Adrenal gland (tissue), 9 donors: ENCODE measurements at regions not wholly inside any gene's neighbourhood (a gene's known extent, or its start where the extent isn't known, plus 50 kb on each side); places are given as distances from the start of the nearest gene placed in this dataset.

Source experiments
- DNase-seq, 7 donors: peaks; one replicate each; pipeline ENCODE4 v3.0.0-alpha.2; 2019 to 2020
- H3K27ac ChIP-seq, 5 donors: fragments of 200-600 bp; sonication (generic) in 4 of 5; 1 replicate in 3 of 5; 2 replicates in 2 of 5; pipeline versions ENCODE4 v1.5.1 to v1.8.0; 2016 to 2020; ENCODE audit warnings: mild to moderate bottlenecking in 1 of 5
- H3K27me3 ChIP-seq: fragments of 200-600 bp; 2 replicates; pipeline ENCODE4 v1.8.0; 2021
- H3K36me3 ChIP-seq, 2 donors: fragments of 200-600 bp; replicated peaks in 1 of 2; 1 replicate in 1 of 2; 2 replicates in 1 of 2; pipeline versions ENCODE4 v1.5.1 to v1.8.0; 2018 to 2022
- H3K4me1 ChIP-seq, 2 donors: fragments of 200-600 bp; replicated peaks in 1 of 2; 1 replicate in 1 of 2; 2 replicates in 1 of 2; pipeline versions ENCODE4 v1.5.1 to v1.8.0; 2018 to 2021
- H3K4me3 ChIP-seq, 4 donors: fragments of 200-600 bp; sonication (generic) in 3 of 4; one replicate each; pipeline ENCODE4 v1.5.1; 2016 to 2018
- H3K9me3 ChIP-seq, 3 donors: fragments of 200-600 bp; sonication (generic) in 1 of 3; replicated peaks in 1 of 3; 1 replicate in 2 of 3; 2 replicates in 1 of 3; pipeline versions ENCODE4 v1.5.1 to v1.8.0; 2016 to 2021
- POLR2A ChIP-seq, 2 donors: fragments of 450-650 bp; IDR thresholded peaks; one replicate each; pipeline ENCODE4 v1.6.1; 2017; ENCODE audit warnings: antibody characterized with exemption in 2 of 2, mild to moderate bottlenecking in 2 of 2, moderate library complexity in 1 of 2
- WGBS, 4 donors: extraction: QIAGEN DNeasy Blood & Tissue Kit in 2 of 4; methylation state at CpG; one replicate each; pipeline versions ENCODE4 v1.1.5 to v1.1.7; 2013 to 2017; 5-methylcytosine and 5-hydroxymethylcytosine counted together
- intact Hi-C, 2 donors: fragments of 100-400 bp; cut with DNase I; formaldehyde crosslinking; loops; one replicate each; pipeline versions ENCODE4 v1.14.1 to v1.15.0; 2022 to 2023
- TF ChIP-seq, protein P1 (sequence below), 6 experiments: fragments of 450-650 bp in 4 of 6; fragments of 200-600 bp in 2 of 6; sonication (generic) in 1 of 6; IDR thresholded peaks; 1 replicate in 5 of 6; 2 replicates in 1 of 6; pipeline versions ENCODE4 v1.5.1 to v1.8.0; 2016 to 2021; ENCODE audit warnings: antibody characterized with exemption in 6 of 6, mild to moderate bottlenecking in 2 of 6, moderate library complexity in 1 of 6
- donor health status: healthy with polysubstance abuse.
- donor health status: Bipolar disorder and iron deficiency.
- donor health status: DM: yes; HTN: yes; CAD: no.
- donor health status: DM: no; HTN: no; CAD: no.
- donor health status: DM: no; HTN: no; CAD: no.

- Histone ChIP-seq H3K9me3 (no peaks in the 10 kb centered on the region), H3K27me3 (no peaks in the 10 kb centered on the region), H3K4me3 (no peak overlapping the region), H3K36me3 (no peaks in the 10 kb centered on the region), H3K4me1 (peaks cover 6 to 15% of the 10 kb centered on the region in 2 donors), H3K27ac (peak overlapping the region in 2 of 5 donors; percentile 44 to 59)
- TF ChIP-seq, protein P1, sequence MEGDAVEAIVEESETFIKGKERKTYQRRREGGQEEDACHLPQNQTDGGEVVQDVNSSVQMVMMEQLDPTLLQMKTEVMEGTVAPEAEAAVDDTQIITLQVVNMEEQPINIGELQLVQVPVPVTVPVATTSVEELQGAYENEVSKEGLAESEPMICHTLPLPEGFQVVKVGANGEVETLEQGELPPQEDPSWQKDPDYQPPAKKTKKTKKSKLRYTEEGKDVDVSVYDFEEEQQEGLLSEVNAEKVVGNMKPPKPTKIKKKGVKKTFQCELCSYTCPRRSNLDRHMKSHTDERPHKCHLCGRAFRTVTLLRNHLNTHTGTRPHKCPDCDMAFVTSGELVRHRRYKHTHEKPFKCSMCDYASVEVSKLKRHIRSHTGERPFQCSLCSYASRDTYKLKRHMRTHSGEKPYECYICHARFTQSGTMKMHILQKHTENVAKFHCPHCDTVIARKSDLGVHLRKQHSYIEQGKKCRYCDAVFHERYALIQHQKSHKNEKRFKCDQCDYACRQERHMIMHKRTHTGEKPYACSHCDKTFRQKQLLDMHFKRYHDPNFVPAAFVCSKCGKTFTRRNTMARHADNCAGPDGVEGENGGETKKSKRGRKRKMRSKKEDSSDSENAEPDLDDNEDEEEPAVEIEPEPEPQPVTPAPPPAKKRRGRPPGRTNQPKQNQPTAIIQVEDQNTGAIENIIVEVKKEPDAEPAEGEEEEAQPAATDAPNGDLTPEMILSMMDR (IDR thresholded peaks at IDR 0.05): no peak
- TF ChIP-seq POLR2A (IDR thresholded peaks at IDR 0.05): no peak
- DNase-seq: peak in 3 of 7 donors; percentile 16 to 26 (median 19)
- 25 to 29% (median 26%) methylated on average over 5 of the region's 5 CpGs for WGBS, 4 donors
- intact Hi-C loops: no loop called here
Measured at GRCh38 chr11:109914809-109915653, 178.2 kb upstream of the ZC3H12C start.

DNA sequence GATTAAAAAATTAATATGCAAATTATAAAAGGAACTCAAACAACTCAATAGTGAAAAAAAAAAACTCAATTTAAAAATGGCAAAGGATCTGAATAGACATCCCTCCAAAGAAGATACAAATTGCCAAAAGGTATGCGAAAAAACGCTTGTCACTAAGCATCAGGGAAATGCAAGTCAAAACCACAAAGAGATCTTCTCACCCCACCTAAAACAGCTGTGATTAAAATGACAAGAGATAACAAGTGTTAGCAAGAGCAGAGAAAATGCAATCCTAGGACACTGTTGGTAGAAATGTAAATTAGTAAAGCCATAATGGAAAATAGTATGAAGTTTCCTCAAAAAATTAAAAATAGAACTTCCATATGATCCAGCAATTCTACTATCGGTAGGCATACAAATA is 166.3 kb upstream of the ZC3H12C start:
- Histone ChIP-seq H3K4me3 (no peak overlapping the region), H3K4me1 (no peaks in the 10 kb centered on the region), H3K27me3 (no peaks in the 10 kb centered on the region), H3K36me3 (no peaks in the 10 kb centered on the region), H3K27ac (no peak overlapping the region), H3K9me3 (no peaks in the 10 kb centered on the region)
- TF ChIP-seq, protein P1 (IDR thresholded peaks at IDR 0.05): no peak
- no peak for TF ChIP-seq POLR2A (IDR thresholded peaks at IDR 0.05)
- DNase-seq: no peak
- intact Hi-C loops: no loop called here
- 45 to 56% (median 49%) methylated on average over 3 of the region's 3 CpGs for WGBS, 4 donors

DNA sequence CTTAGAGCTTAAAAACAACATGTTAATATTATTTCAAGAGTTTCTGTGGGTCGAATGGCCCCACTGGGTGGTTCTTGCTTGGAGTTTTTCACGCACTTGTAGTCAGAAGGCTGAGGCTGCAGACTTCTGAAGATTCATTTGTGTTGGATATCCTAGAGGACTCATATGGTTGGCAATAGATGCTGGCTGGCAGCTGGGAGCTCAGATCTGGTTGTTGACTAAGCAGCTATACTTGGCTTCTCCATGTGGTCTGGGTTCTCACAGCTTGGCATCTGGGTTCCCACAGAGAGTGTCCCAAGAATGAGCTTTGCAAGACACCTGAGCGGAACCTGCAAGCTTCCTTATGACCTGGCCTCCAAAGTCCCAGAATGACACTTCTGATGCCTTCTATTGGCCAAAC is 163.9 kb upstream of the ZC3H12C start:
- no peak overlapping the region for H3K27ac ChIP-seq
- no peaks in the 10 kb centered on the region for H3K9me3 ChIP-seq
- no peaks in the 10 kb centered on the region for H3K36me3 ChIP-seq
- no peaks in the 10 kb centered on the region for H3K4me1 ChIP-seq
- 88 to 91% (median 90%) methylated on average over 3 of the region's 3 CpGs for WGBS, 4 donors
- H3K4me3 ChIP-seq: no peak overlapping the region
- intact Hi-C loops: no loop called here
- TF ChIP-seq, protein P1 (IDR thresholded peaks at IDR 0.05): no peak
- no peak for TF ChIP-seq POLR2A (IDR thresholded peaks at IDR 0.05)
- no peak for DNase-seq
- no peaks in the 10 kb centered on the region for H3K27me3 ChIP-seq

- 90 to 95% (median 94%) methylated on average over 4 of the region's 4 CpGs for WGBS, 4 donors
- H3K9me3 ChIP-seq: no peaks in the 10 kb centered on the region
- H3K4me1 ChIP-seq: no peaks in the 10 kb centered on the region
- H3K36me3 ChIP-seq: no peaks in the 10 kb centered on the region
- TF ChIP-seq, protein P1 (IDR thresholded peaks at IDR 0.05): no peak
- H3K4me3 ChIP-seq: no peak overlapping the region
- no peak overlapping the region for H3K27ac ChIP-seq
- intact Hi-C loops: loop anchor here in 1 of 2 donors (10.0 kb wide), 1 partner anchor 1238 kb away; no protein-coding TSS in a partner anchor
- H3K27me3 ChIP-seq: no peaks in the 10 kb centered on the region
- no peak for DNase-seq
Measured at GRCh38 chr11:109933126-109933525, 160.1 kb upstream of the ZC3H12C start.
